Glutamatergic neuron (in vitro differentiated cells): ENCODE measurements at regions not wholly inside any gene's neighbourhood (a gene's known extent, or its start where the extent isn't known, plus 50 kb on each side); places are given as distances from the start of the nearest gene placed in this dataset.

Experiments
- DNase-seq: peaks from one replicate; pipeline ENCODE4 v3.0.0; 2022
- H3K27ac Mint-ChIP-seq: one replicate; pipeline ENCODE4 v1.8.0; 2020; ENCODE audit warnings: mild to moderate bottlenecking, mixed read lengths, inconsistent platforms; ENCODE audit not compliant: unreplicated experiment
- H3K27me3 Mint-ChIP-seq: one replicate; pipeline ENCODE4 v1.8.0; 2020; ENCODE audit warnings: mild to moderate bottlenecking, moderate library complexity, mixed read lengths, inconsistent platforms; ENCODE audit not compliant: unreplicated experiment
- H3K36me3 Mint-ChIP-seq: one replicate; pipeline ENCODE4 v1.8.0; 2020; ENCODE audit warnings: mild to moderate bottlenecking, mixed read lengths, inconsistent platforms; ENCODE audit not compliant: unreplicated experiment
- H3K4me1 Mint-ChIP-seq: one replicate; pipeline ENCODE4 v1.8.0; 2020; ENCODE audit warnings: mild to moderate bottlenecking, low read depth, mixed read lengths, inconsistent platforms; ENCODE audit not compliant: unreplicated experiment
- H3K4me3 Mint-ChIP-seq: one replicate; pipeline ENCODE4 v1.8.0; 2020; ENCODE audit warnings: mild to moderate bottlenecking, mixed read lengths, inconsistent platforms; ENCODE audit not compliant: unreplicated experiment
- H3K9me3 Mint-ChIP-seq: one replicate; pipeline ENCODE4 v1.8.0; 2020; ENCODE audit warnings: mild to moderate bottlenecking, moderate library complexity, mixed read lengths, inconsistent platforms; ENCODE audit not compliant: unreplicated experiment
- CTCF ChIP-seq: fragments of 200-600 bp; sonication (generic); IDR thresholded peaks from one replicate; pipeline ENCODE4 v1.5.0; 2021; ENCODE audit not compliant: partially characterized antibody, unreplicated experiment

DNA sequence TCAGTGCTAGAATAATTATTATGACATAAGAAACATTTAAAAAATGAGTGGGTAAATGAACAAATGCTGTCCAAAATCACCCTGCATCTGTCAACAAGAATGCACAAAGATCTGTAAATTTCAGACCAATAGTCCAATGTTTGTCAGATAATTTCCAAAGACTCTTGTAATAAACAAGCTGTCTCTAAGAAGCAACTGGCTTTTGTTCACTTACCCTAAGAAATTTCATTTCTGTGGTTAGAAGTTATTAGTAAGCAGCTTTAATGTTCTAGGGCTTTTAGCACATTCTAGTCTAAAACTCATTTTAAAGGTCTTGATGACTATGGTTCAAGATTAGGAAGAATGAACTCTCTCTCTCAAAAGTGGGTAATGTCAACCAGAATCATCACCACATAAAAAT lies 560.3 kb upstream of the SMIM31 start:
- Mint-ChIP-seq H3K27ac (no peak overlapping the region), H3K9me3 (no peaks in the 10 kb centered on the region), H3K4me1 (no peaks in the 10 kb centered on the region), H3K4me3 (no peak overlapping the region), H3K27me3 (no peaks in the 10 kb centered on the region), H3K36me3 (no peaks in the 10 kb centered on the region)
- DNase-seq, result no peak
- no peak for TF ChIP-seq CTCF

GRCh38 chr4:164197556-164197955 lies 556.4 kb upstream of the SMIM31 start:
- Mint-ChIP-seq H3K4me1 (no peaks in the 10 kb centered on the region), H3K4me3 (no peak overlapping the region), H3K27me3 (no peaks in the 10 kb centered on the region), H3K27ac (no peak overlapping the region), H3K9me3 (no peaks in the 10 kb centered on the region), H3K36me3 (no peaks in the 10 kb centered on the region)
- DNase-seq, result no peak
- TF ChIP-seq CTCF, result no peak

- H3K27ac Mint-ChIP-seq, result no peak overlapping the region
Measured at GRCh38 chr4:164203476-164203875, 550.5 kb upstream of the SMIM31 start.

DNA sequence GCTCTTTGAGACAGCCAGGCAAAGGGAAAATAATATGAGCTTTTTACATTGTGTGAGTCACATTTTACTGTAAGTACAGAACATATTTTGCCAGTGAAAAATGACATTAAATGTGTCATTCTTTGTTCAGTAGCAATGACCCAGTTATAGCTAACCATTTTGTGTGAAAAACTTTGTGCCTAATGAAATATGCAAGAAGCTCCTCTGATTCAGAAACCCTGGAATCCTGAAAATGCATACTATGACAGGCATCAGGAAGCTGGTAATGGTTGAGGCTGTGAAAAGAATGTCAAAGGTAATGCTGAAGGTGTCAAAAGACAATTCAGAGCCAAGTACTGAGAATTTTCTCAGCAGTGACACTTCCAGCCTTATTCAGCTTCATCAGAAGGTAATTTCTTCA lies 549.5 kb upstream of the SMIM31 start:
- no peak for TF ChIP-seq CTCF
- Mint-ChIP-seq H3K4me3 (no peak overlapping the region), H3K9me3 (no peaks in the 10 kb centered on the region), H3K36me3 (no peaks in the 10 kb centered on the region), H3K27ac (no peak overlapping the region), H3K27me3 (peaks cover 2% of the 10 kb centered on the region), H3K4me1 (no peaks in the 10 kb centered on the region)
- DNase-seq, result no peak

More at GRCh38 chr4:164203476-164203875, 550.5 kb upstream of the SMIM31 start:
- DNase-seq, result no peak
- Mint-ChIP-seq H3K36me3 (no peaks in the 10 kb centered on the region), H3K27me3 (peaks cover 2% of the 10 kb centered on the region), H3K4me1 (no peaks in the 10 kb centered on the region), H3K9me3 (no peaks in the 10 kb centered on the region), H3K4me3 (no peak overlapping the region)
- TF ChIP-seq CTCF, result no peak

DNA sequence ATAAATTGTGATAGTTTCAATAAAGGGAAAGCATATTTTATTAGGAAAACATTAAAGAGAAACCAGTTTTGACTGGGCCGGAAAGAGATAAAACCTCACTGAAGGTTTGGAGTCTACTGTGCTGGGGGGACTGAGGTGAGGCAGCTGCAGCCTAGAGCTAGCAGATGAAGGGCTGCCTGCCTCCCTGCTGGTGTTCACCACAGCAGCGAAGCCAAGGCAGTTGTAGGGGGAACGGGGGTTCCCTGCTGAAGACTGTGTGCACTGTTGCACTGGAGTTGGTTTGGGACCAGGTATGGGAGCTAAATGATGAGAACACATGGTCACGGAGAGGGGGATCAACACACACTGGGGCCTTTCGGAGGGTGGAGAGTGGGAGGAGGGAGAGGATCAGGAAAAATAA lies 546.5 kb upstream of the SMIM31 start:
- H3K4me1 Mint-ChIP-seq, result no peaks in the 10 kb centered on the region
- peaks cover 2% of the 10 kb centered on the region for H3K27me3 Mint-ChIP-seq
- TF ChIP-seq CTCF, result no peak
- DNase-seq, result no peak
- no peaks in the 10 kb centered on the region for H3K36me3 Mint-ChIP-seq
- H3K4me3 Mint-ChIP-seq, result no peak overlapping the region
- no peaks in the 10 kb centered on the region for H3K9me3 Mint-ChIP-seq
- H3K27ac Mint-ChIP-seq, result no peak overlapping the region
